Transverse colon (tissue), 4 donors: ENCODE measurements at regions not wholly inside any gene's neighbourhood (a gene's known extent, or its start where the extent isn't known, plus 50 kb on each side); places are given as distances from the start of the nearest gene placed in this dataset.

ENCODE experiments used
- DNase-seq: peaks from one replicate; pipeline ENCODE4 v3.0.0-alpha.2; 2019
- H3K27ac ChIP-seq, 4 donors: fragments of 200-600 bp; sonication (generic); 2 replicates each; pipeline ENCODE4 v1.5.1; 2016 to 2018; ENCODE audit warnings: inconsistent platforms in 4 of 4
- H3K27me3 ChIP-seq: fragments of 200-600 bp; sonication (generic); 2 replicates; pipeline ENCODE4 v1.5.1; 2017; ENCODE audit warnings: inconsistent platforms
- H3K36me3 ChIP-seq, 4 donors: fragments of 200-600 bp; sonication (generic); 2 replicates each; pipeline ENCODE4 v1.5.1; 2017 to 2019; ENCODE audit warnings: inconsistent platforms in 4 of 4
- H3K4me1 ChIP-seq, 4 donors: fragments of 200-600 bp; sonication (generic); 2 replicates each; pipeline ENCODE4 v1.5.1; 2017 to 2020; ENCODE audit warnings: inconsistent platforms in 4 of 4
- H3K4me3 ChIP-seq, 4 donors: fragments of 200-600 bp; sonication (generic); 1 replicate in 1 of 4; 2 replicates in 3 of 4; pipeline versions ENCODE4 v1.5.1 to v1.6.1; 2017 to 2019; ENCODE audit warnings: inconsistent platforms in 4 of 4
- H3K9me3 ChIP-seq, 2 donors: fragments of 200-600 bp; sonication (generic); 2 replicates each; pipeline ENCODE4 v1.5.1; 2017 to 2019; ENCODE audit warnings: inconsistent platforms in 2 of 2
- EP300 ChIP-seq: sonication (generic); formaldehyde crosslinking; IDR thresholded peaks from one replicate; pipeline ENCODE4 v1.6.1; 2017; ENCODE audit warnings: antibody characterized with exemption, low read depth
- POLR2A ChIP-seq: fragments of 450-650 bp; IDR thresholded peaks from one replicate; pipeline ENCODE4 v1.6.1; 2016; ENCODE audit warnings: antibody characterized with exemption, mild to moderate bottlenecking, moderate library complexity
- POLR2AphosphoS5 ChIP-seq, 3 donors: sonication (generic); formaldehyde crosslinking; IDR thresholded peaks; one replicate each; pipeline ENCODE4 v1.6.1; 2016; ENCODE audit warnings: antibody characterized with exemption in 3 of 3
- whole genome bisulfite sequencing, 2 donors: methylation state at CpG; one replicate each; pipeline ENCODE4 v1.1.5; 2018; ENCODE audit warnings: low coverage in 1 of 2; 5-methylcytosine and 5-hydroxymethylcytosine counted together
- in situ Hi-C, 4 donors: fragments of 200-750 bp; cut with MboI; loops; one replicate each; pipeline versions ENCODE4 v1.15.0 to v1.15.1; 2017; ENCODE audit warnings: low sequenced_read_pairs in 3 of 4, low pct_ligation_motif_present in 1 of 4, low pct_unique_long_range_greater_than_20kb in 1 of 4
- intact Hi-C: fragments of 100-400 bp; cut with DNase I; formaldehyde crosslinking; loops from one replicate; pipeline ENCODE4 v1.15.1; 2023; ENCODE audit warnings: low total_unique reads
- TF ChIP-seq, protein P1 (sequence below), 5 experiments: fragments of 200-600 bp in 3 of 5; fragments of 450-650 bp in 2 of 5; sonication (generic) in 3 of 5; IDR thresholded peaks; 1 replicate in 2 of 5; 2 replicates in 3 of 5; pipeline ENCODE4 v1.5.1; 2016 to 2017; ENCODE audit warnings: antibody characterized with exemption in 5 of 5, inconsistent platforms in 3 of 5, mild to moderate bottlenecking in 2 of 5, moderate library complexity in 1 of 5

GRCh38 chr3:31422237-31422636, 110.5 kb upstream of the STT3B start:
- DNase-seq, result no peak
- Histone ChIP-seq H3K27ac (no peak overlapping the region), H3K4me1 (no peaks in the 10 kb centered on the region), H3K36me3 (no peaks in the 10 kb centered on the region), H3K4me3 (no peak overlapping the region), H3K27me3 (no peaks in the 10 kb centered on the region), H3K9me3 (no peaks in the 10 kb centered on the region)
- in situ Hi-C loops (no loop called here), intact Hi-C loops (no loop called here)
- WGBS, 2 donors, result 93 to 100% methylated on average over 1 of the region's 1 CpG
- TF ChIP-seq POLR2A (no peak), POLR2AphosphoS5 (IDR thresholded peaks at IDR 0.05) (no peak), EP300 (no peak)
- TF ChIP-seq, protein P1, sequence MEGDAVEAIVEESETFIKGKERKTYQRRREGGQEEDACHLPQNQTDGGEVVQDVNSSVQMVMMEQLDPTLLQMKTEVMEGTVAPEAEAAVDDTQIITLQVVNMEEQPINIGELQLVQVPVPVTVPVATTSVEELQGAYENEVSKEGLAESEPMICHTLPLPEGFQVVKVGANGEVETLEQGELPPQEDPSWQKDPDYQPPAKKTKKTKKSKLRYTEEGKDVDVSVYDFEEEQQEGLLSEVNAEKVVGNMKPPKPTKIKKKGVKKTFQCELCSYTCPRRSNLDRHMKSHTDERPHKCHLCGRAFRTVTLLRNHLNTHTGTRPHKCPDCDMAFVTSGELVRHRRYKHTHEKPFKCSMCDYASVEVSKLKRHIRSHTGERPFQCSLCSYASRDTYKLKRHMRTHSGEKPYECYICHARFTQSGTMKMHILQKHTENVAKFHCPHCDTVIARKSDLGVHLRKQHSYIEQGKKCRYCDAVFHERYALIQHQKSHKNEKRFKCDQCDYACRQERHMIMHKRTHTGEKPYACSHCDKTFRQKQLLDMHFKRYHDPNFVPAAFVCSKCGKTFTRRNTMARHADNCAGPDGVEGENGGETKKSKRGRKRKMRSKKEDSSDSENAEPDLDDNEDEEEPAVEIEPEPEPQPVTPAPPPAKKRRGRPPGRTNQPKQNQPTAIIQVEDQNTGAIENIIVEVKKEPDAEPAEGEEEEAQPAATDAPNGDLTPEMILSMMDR (IDR thresholded peaks at IDR 0.05), result no peak

- no peaks in the 10 kb centered on the region for H3K27me3 ChIP-seq
- WGBS, 2 donors, result 100% methylated on average over 2 of the region's 2 CpGs; no CpG with 5 or more reads in 1 of the 2 donors
- no peaks in the 10 kb centered on the region for H3K9me3 ChIP-seq
- no peak overlapping the region for H3K4me3 ChIP-seq
- intact Hi-C loops, result no loop called here
- TF ChIP-seq, protein P1 (IDR thresholded peaks at IDR 0.05), result no peak
- no peak for TF ChIP-seq EP300
- TF ChIP-seq POLR2AphosphoS5 (IDR thresholded peaks at IDR 0.05), result no peak
- TF ChIP-seq POLR2A, result no peak
- in situ Hi-C loops, result no loop called here
- H3K4me1 ChIP-seq, result no peaks in the 10 kb centered on the region
- DNase-seq, result no peak
- no peak overlapping the region for H3K27ac ChIP-seq
- no peaks in the 10 kb centered on the region for H3K36me3 ChIP-seq
Observed at GRCh38 chr3:31423482-31423881, 109.2 kb upstream of the STT3B start.

DNA sequence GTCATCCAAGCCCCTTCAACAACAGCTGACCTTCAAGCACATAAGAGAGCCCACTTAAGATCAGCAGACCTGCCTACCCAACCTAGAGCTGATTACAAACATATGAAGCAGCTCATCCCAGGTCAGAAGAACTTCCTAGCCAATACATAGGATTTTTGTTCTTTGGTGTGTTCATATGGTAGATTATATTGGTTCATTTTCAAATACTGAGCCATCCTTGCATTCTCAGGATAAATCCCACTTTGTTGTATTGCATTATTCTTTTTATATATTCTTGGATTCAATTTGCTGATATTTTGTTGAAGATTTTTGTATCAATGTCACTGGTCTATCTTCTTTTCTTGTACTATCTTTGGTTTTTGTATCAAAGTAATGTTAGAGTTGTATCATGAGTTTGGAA, 107.3 kb upstream of the STT3B start:
- Histone ChIP-seq H3K36me3 (no peaks in the 10 kb centered on the region), H3K27ac (no peak overlapping the region), H3K4me1 (no peaks in the 10 kb centered on the region), H3K9me3 (no peaks in the 10 kb centered on the region), H3K4me3 (no peak overlapping the region), H3K27me3 (no peaks in the 10 kb centered on the region)
- in situ Hi-C loops (no loop called here), intact Hi-C loops (no loop called here)
- TF ChIP-seq, protein P1 (IDR thresholded peaks at IDR 0.05), result no peak
- TF ChIP-seq POLR2A, result no peak
- no peak for TF ChIP-seq POLR2AphosphoS5 (IDR thresholded peaks at IDR 0.05)
- no peak for TF ChIP-seq EP300
- no peak for DNase-seq

DNA sequence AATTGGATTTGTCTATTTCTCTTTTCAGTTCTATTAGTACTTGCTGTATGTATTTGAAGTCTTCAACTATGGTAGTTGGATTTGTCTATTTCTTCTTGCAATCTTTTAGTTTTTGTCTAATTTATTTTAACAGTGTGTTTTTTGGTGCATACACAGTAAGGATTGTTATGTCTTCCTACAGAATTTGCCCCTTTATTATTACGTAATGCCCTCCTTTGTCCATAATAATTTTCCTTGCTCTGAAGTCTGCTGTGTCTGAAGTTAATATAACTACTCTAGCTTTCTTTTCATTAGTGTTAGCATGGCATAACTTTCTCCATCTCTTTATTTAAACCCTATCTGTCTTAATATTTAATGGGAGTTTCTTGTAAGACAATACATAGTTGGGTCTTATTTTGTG, 105.1 kb upstream of the STT3B start:
- H3K27me3 ChIP-seq, result no peaks in the 10 kb centered on the region
- H3K36me3 ChIP-seq, result no peaks in the 10 kb centered on the region
- 82 to 91% methylated on average over 1 of the region's 1 CpG for WGBS, 2 donors
- H3K4me1 ChIP-seq, result no peaks in the 10 kb centered on the region
- in situ Hi-C loops, result no loop called here
- H3K4me3 ChIP-seq, result no peak overlapping the region
- H3K27ac ChIP-seq, result no peak overlapping the region
- intact Hi-C loops, result no loop called here
- TF ChIP-seq POLR2A (no peak), POLR2AphosphoS5 (IDR thresholded peaks at IDR 0.05) (no peak), EP300 (no peak)
- DNase-seq, result no peak
- H3K9me3 ChIP-seq, result no peaks in the 10 kb centered on the region

DNA sequence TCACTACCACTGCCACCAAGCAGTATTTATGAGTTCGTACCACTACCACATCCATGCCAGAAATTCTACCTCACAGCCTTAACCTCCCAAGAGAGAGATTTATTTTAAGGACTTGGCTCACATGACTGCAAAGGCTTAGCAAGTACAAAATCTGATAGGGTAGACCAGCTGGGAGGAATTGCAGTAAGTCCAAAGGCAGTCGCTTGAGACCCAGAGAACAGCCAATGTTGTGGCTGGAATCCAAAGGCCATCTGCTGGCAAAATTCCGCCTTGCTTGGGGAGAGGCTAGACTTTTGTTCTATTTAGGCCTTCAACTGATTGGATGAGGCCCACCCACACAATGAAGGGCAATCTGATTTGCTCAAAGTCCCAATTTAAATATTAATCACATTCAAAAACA, 101.4 kb upstream of the STT3B start:
- Histone ChIP-seq H3K9me3 (no peaks in the 10 kb centered on the region), H3K36me3 (no peaks in the 10 kb centered on the region), H3K4me3 (no peak overlapping the region), H3K4me1 (no peaks in the 10 kb centered on the region), H3K27me3 (no peaks in the 10 kb centered on the region), H3K27ac (no peak overlapping the region)
- intact Hi-C loops, result no loop called here
- 80 to 81% methylated on average over 1 to 3 of the region's 3 CpGs for WGBS, 2 donors
- in situ Hi-C loops, result no loop called here
- no peak for DNase-seq
- TF ChIP-seq EP300 (no peak), POLR2AphosphoS5 (IDR thresholded peaks at IDR 0.05) (no peak), POLR2A (no peak)
- TF ChIP-seq, protein P1 (IDR thresholded peaks at IDR 0.05), result no peak
